Thyroid gland (tissue), 4 donors: ENCODE measurements at regions not wholly inside any gene's neighbourhood (a gene's known extent, or its start where the extent isn't known, plus 50 kb on each side); places are given as distances from the start of the nearest gene placed in this dataset.

ENCODE experiments used
- DNase-seq, 2 donors: peaks; one replicate each; pipeline ENCODE4 v3.0.0-alpha.2; 2019
- H3K27ac ChIP-seq, 3 donors: fragments of 200-600 bp; sonication (generic); 1 replicate in 2 of 3; 2 replicates in 1 of 3; pipeline ENCODE4 v1.5.1; 2016 to 2019; ENCODE audit warnings: mild to moderate bottlenecking in 1 of 3, moderate library complexity in 1 of 3
- H3K27me3 ChIP-seq: fragments of 200-600 bp; sonication (generic); one replicate; pipeline ENCODE4 v1.5.1; 2019
- H3K36me3 ChIP-seq, 2 donors: fragments of 200-600 bp; sonication (generic); one replicate each; pipeline ENCODE4 v1.5.1; 2016 to 2019
- H3K4me1 ChIP-seq, 2 donors: fragments of 200-600 bp; sonication (generic); one replicate each; pipeline ENCODE4 v1.5.1; 2017 to 2019
- H3K4me3 ChIP-seq, 3 donors: fragments of 200-600 bp; sonication (generic); replicated peaks in 1 of 3; 1 replicate in 2 of 3; 2 replicates in 1 of 3; pipeline ENCODE4 v1.5.1; 2016; ENCODE audit warnings: mild to moderate bottlenecking in 1 of 3
- H3K9me3 ChIP-seq: fragments of 200-600 bp; sonication (generic); one replicate; pipeline ENCODE4 v1.5.1; 2017
- POLR2A ChIP-seq, 2 donors: fragments of 450-650 bp; IDR thresholded peaks; one replicate each; pipeline ENCODE4 v1.6.1; 2017; ENCODE audit warnings: antibody characterized with exemption in 2 of 2, mild to moderate bottlenecking in 2 of 2, moderate library complexity in 1 of 2
- WGBS, 2 donors: methylation state at CpG; one replicate each; pipeline ENCODE4 v1.1.5; 2017; 5-methylcytosine and 5-hydroxymethylcytosine counted together
- intact Hi-C: fragments of 100-400 bp; cut with DNase I; formaldehyde crosslinking; loops from one replicate; pipeline ENCODE4 v1.15.1; 2023
- TF ChIP-seq, protein P1 (sequence below), 6 experiments: fragments of 200-600 bp in 3 of 6; fragments of 450-650 bp in 3 of 6; sonication (generic) in 3 of 6; IDR thresholded peaks; one replicate each; pipeline ENCODE4 v1.5.1; 2016 to 2019; ENCODE audit warnings: antibody characterized with exemption in 6 of 6, mild to moderate bottlenecking in 2 of 6, inconsistent platforms in 1 of 6, moderate library complexity in 1 of 6

DNA sequence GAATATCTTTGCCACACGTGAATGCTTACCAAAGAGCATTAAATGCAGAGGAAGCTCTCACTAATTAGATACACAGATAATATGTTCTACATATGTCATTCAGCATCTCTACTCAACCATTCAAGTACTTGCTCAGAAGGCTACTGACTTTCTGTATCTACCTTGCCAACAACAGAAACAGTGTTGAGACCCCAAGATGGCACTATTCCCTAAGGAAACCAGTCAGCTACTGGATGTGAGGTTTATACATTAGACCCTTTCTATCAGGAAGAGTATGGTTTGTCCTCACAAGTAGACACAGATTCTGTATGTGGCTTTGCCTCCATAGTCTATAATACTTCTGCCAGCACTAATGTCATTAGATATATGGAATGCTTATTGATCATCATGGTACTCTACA is 443.9 kb upstream of the INTU start:
- intact Hi-C loops = loop anchor here (5.0 kb wide), 1 partner anchor 213 kb away; no protein-coding TSS in a partner anchor
- WGBS, 2 donors = 81 to 84% methylated on average over 1 of the region's 1 CpG
- no peak for DNase-seq

DNA sequence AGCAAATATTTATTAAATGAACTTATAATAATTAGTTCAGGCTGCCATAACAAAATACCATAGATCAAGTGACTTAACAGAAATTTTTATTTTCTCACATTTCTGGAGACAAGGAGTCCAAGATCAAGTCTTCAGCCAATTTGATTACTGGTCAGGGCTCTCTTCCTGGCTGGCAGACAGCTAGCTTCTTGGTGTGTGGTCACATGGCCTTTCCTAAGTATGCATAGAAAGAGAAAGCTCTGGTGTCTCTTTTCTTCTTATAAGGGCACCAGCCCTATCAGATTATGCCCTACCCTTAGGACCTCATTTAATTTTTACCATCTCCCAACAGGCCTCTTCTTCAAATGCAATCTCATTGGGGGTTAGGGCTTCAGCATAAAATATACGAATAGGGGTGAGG is 438.5 kb upstream of the INTU start:
- intact Hi-C loops = no loop called here

More for the DNA sequence above, 443.9 kb upstream of the INTU start:
- no peaks in the 10 kb centered on the region for H3K36me3 ChIP-seq
- no peak overlapping the region for H3K27ac ChIP-seq
- H3K4me1 ChIP-seq = no peaks in the 10 kb centered on the region
- H3K4me3 ChIP-seq = no peak overlapping the region
- no peaks in the 10 kb centered on the region for H3K9me3 ChIP-seq
- no peaks in the 10 kb centered on the region for H3K27me3 ChIP-seq
- no peak for TF ChIP-seq POLR2A (IDR thresholded peaks at IDR 0.05)
- TF ChIP-seq, protein P1, sequence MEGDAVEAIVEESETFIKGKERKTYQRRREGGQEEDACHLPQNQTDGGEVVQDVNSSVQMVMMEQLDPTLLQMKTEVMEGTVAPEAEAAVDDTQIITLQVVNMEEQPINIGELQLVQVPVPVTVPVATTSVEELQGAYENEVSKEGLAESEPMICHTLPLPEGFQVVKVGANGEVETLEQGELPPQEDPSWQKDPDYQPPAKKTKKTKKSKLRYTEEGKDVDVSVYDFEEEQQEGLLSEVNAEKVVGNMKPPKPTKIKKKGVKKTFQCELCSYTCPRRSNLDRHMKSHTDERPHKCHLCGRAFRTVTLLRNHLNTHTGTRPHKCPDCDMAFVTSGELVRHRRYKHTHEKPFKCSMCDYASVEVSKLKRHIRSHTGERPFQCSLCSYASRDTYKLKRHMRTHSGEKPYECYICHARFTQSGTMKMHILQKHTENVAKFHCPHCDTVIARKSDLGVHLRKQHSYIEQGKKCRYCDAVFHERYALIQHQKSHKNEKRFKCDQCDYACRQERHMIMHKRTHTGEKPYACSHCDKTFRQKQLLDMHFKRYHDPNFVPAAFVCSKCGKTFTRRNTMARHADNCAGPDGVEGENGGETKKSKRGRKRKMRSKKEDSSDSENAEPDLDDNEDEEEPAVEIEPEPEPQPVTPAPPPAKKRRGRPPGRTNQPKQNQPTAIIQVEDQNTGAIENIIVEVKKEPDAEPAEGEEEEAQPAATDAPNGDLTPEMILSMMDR (IDR thresholded peaks at IDR 0.05) = peak in 3 of 6 experiments; percentile 3 to 50 (median 47)

DNA sequence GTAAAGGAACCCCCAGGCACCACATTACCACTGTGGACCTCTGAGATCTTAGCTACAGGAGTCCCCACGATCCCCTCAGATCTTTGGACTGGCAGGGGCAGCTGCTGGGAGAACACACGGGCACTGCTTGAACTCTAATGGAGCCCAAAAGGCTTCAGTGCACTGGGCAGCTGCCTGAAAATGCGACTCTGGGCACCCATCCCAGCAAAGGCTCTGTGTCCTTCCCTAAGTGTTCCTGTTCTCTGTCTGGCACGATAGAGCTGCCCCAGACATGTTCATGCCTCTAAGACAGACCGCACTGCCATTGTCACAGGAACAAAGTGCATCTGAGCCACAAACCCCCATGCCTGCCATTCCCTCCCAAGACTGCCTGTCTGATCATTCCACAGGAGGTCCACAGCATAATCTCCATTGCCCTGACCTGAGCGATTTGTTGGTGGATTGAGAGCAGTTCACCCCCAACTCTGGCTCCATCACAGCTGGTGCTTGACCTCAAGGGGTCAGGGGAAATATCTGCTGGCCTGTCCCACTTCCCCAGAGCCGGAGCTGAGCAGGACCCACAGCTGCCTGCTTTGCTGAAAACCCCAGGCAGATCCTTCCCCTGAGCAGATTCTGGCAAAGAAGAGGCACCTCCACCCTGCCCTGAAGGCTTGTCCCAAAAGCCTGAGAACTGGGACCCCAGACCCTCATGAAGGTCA is 436.0 kb upstream of the INTU start:
- H3K4me3 ChIP-seq = no peak overlapping the region
- H3K4me1 ChIP-seq = no peaks in the 10 kb centered on the region
- DNase-seq = peak; percentile 8 to 47
- H3K27ac ChIP-seq = no peak overlapping the region
- H3K9me3 ChIP-seq = no peaks in the 10 kb centered on the region
- no peaks in the 10 kb centered on the region for H3K36me3 ChIP-seq
- TF ChIP-seq, protein P1 (IDR thresholded peaks at IDR 0.05) = no peak
- TF ChIP-seq POLR2A (IDR thresholded peaks at IDR 0.05) = no peak
- 43 to 47% methylated on average over 7 of the region's 7 CpGs for WGBS, 2 donors
- H3K27me3 ChIP-seq = no peaks in the 10 kb centered on the region
- intact Hi-C loops = no loop called here

More for the DNA sequence above, 438.5 kb upstream of the INTU start:
- H3K9me3 ChIP-seq = no peaks in the 10 kb centered on the region
- H3K4me1 ChIP-seq = no peaks in the 10 kb centered on the region
- H3K36me3 ChIP-seq = no peaks in the 10 kb centered on the region
- H3K27ac ChIP-seq = no peak overlapping the region
- 87 to 91% methylated on average over 1 of the region's 1 CpG for WGBS, 2 donors
- H3K4me3 ChIP-seq = no peak overlapping the region
- no peak for TF ChIP-seq POLR2A (IDR thresholded peaks at IDR 0.05)
- TF ChIP-seq, protein P1 (IDR thresholded peaks at IDR 0.05) = no peak
- DNase-seq = no peak
- no peaks in the 10 kb centered on the region for H3K27me3 ChIP-seq

DNA sequence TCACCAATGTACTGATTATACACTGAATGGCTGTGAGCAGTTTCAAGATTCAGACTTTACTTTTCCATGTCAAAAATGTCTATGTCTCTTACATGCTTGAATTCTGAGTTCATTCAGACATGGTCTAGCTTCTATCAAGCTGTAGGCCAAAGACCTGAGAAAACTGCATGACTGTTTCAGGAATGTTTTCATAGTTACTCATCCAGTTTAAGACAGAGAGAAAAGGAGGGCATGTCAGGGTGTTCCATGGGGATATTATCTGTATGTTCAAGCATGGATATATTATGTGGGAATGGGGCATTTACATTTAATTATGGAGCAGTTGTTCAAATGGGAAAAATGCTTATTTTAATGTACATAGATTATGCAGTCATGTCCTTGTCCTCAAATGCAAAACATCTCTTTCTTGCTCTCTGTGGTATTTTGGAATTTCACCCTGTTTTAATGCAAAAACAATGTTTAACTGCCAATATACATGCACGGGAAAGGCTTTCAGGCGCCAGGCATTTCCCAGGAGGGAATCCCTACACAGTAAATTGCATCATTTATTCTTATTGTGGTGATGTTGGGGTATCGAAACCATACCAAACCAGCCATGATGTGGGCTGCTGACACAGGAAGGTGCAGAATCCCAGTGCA is 429.1 kb upstream of the INTU start:
- H3K27ac ChIP-seq = no peak overlapping the region
- H3K27me3 ChIP-seq = no peaks in the 10 kb centered on the region
- no peak for TF ChIP-seq POLR2A (IDR thresholded peaks at IDR 0.05)
- TF ChIP-seq, protein P1 (IDR thresholded peaks at IDR 0.05) = no peak
- H3K4me1 ChIP-seq = no peaks in the 10 kb centered on the region
- no peaks in the 10 kb centered on the region for H3K36me3 ChIP-seq
- no peak overlapping the region for H3K4me3 ChIP-seq
- DNase-seq = no peak
- no peaks in the 10 kb centered on the region for H3K9me3 ChIP-seq
- 91 to 95% methylated on average over 3 of the region's 3 CpGs for WGBS, 2 donors
- intact Hi-C loops = no loop called here

DNA sequence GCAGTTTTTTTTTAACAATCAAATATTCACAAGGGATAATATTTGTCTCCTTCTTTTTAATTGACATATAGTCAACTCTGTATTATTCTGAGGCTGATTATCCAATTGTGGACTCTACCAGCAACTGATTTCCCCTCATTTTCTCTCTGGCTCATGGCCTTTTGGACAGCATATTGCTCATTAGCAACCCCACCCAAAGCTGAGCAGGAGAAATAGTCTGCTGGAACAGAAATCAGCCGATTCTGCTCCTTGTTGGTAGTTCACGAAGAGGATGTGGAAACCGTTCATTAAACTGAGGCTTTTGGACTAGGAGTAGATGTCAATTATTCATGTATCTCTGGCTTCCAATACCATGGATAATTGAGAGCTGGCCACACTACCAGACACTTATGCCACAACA is 428.4 kb upstream of the INTU start:
- intact Hi-C loops = no loop called here
- no peak for DNase-seq
- no peak overlapping the region for H3K27ac ChIP-seq
- no peaks in the 10 kb centered on the region for H3K4me1 ChIP-seq
- no peaks in the 10 kb centered on the region for H3K36me3 ChIP-seq
- H3K9me3 ChIP-seq = no peaks in the 10 kb centered on the region
- 44 to 60% methylated on average over 3 of the region's 3 CpGs for WGBS, 2 donors
- no peak overlapping the region for H3K4me3 ChIP-seq
- TF ChIP-seq, protein P1 (IDR thresholded peaks at IDR 0.05) = no peak
- TF ChIP-seq POLR2A (IDR thresholded peaks at IDR 0.05) = no peak
- H3K27me3 ChIP-seq = no peaks in the 10 kb centered on the region
